ENCODE measurements at regions not wholly inside any gene's neighbourhood (a gene's known extent, or its start where the extent isn't known, plus 50 kb on each side); places are given as distances from the start of the nearest gene placed in this dataset.

DNA sequence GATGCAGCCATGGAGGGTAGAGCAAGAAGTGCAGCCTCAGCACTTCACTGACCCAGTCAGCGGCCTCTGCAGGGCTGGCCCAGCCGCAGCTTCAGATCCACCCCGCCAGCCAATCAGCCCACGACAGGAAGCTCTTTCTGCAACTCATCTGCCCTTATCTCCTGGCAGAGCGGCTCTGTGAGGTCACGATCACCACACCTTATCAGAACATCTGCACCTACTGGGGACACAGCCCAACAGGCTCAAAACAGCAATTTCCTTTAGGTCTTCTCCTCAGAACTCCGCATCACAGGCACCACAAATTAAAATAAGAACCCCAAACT, 287.3 kb downstream of the BCL11B start:
- no peak for TF ChIP-seq CTCF (IDR thresholded peaks at IDR 0.05; ENCODE audit: borderline replicate concordance, control extremely low read depth, extremely low read depth, insufficient read depth, missing control alignments)
- in situ Hi-C loops (cut with MboI; ENCODE audit: low sequenced_read_pairs, unreplicated experiment), result no loop called here
- DNase-seq (ENCODE audit: low spot score), result no peak

- TF ChIP-seq CTCF (IDR thresholded peaks at IDR 0.05; ENCODE audit: borderline replicate concordance, control extremely low read depth, extremely low read depth, insufficient read depth, missing control alignments), result no peak
- no peak for DNase-seq (ENCODE audit: low spot score)
- in situ Hi-C loops (cut with MboI; ENCODE audit: low sequenced_read_pairs, unreplicated experiment), result no loop called here
These were observed 278.2 kb downstream of the BCL11B start for GRCh38 chr14:98993818-98994217.

GRCh38 chr14:98994561-98994960, 277.4 kb downstream of the BCL11B start:
- DNase-seq (ENCODE audit: low spot score), result no peak
- TF ChIP-seq CTCF (IDR thresholded peaks at IDR 0.05; ENCODE audit: borderline replicate concordance, control extremely low read depth, extremely low read depth, insufficient read depth, missing control alignments), result no peak
- in situ Hi-C loops (cut with MboI; ENCODE audit: low sequenced_read_pairs, unreplicated experiment), result no loop called here

GRCh38 chr14:98997526-98998205, 274.3 kb downstream of the BCL11B start:
- no peak for TF ChIP-seq CTCF (IDR thresholded peaks at IDR 0.05; ENCODE audit: borderline replicate concordance, control extremely low read depth, extremely low read depth, insufficient read depth, missing control alignments)
- in situ Hi-C loops (cut with MboI; ENCODE audit: low sequenced_read_pairs, unreplicated experiment), result no loop called here
- DNase-seq (ENCODE audit: low spot score), result no peak

- no peak for TF ChIP-seq CTCF (IDR thresholded peaks at IDR 0.05; ENCODE audit: borderline replicate concordance, control extremely low read depth, extremely low read depth, insufficient read depth, missing control alignments)
- in situ Hi-C loops (cut with MboI; ENCODE audit: low sequenced_read_pairs, unreplicated experiment), result no loop called here
- DNase-seq (ENCODE audit: low spot score), result no peak
These were observed 272.7 kb downstream of the BCL11B start for GRCh38 chr14:98999345-98999744.

DNA sequence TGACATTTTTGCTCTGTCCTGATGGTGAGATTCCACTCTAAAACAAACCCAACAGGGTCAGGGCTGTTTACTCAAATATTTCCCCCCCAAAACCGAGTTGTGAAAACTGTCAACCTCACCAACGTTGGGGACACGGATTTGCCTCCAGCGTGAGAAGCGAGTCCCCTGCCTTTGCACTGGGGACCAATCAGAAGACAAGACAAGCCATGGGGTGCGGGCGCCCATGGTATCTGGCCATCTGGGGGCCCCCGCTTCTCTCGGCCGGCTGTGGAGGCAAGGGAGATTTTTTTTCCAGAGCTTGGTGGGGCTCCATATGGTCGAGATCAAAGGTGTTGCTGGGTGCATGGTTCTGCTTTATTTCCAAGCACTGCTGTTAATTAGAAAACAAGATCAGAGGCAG, 272.1 kb downstream of the BCL11B start:
- TF ChIP-seq CTCF (IDR thresholded peaks at IDR 0.05; ENCODE audit: borderline replicate concordance, control extremely low read depth, extremely low read depth, insufficient read depth, missing control alignments), result no peak
- DNase-seq (ENCODE audit: low spot score), result no peak
- in situ Hi-C loops (cut with MboI; ENCODE audit: low sequenced_read_pairs, unreplicated experiment), result no loop called here
